Left ventricle myocardium inferior (tissue), 1 donor: ENCODE measurements at regions not wholly inside any gene's neighbourhood (a gene's known extent, or its start where the extent isn't known, plus 50 kb on each side); places are given as distances from the start of the nearest gene placed in this dataset.

Experiments used
- DNase-seq: peaks from one replicate; pipeline ENCODE4 v3.0.0-alpha.2; 2020
- H3K27ac ChIP-seq: fragments of 200-600 bp; replicated peaks from 2 replicates; pipeline ENCODE4 v1.8.0; 2021
- H3K27me3 ChIP-seq: fragments of 200-600 bp; 2 replicates; pipeline ENCODE4 v1.8.0; 2021; ENCODE audit warnings: low read depth
- H3K36me3 ChIP-seq: fragments of 200-600 bp; 2 replicates; pipeline ENCODE4 v1.8.0; 2021
- H3K4me1 ChIP-seq: fragments of 200-600 bp; 2 replicates; pipeline ENCODE4 v1.8.0; 2021
- H3K4me3 ChIP-seq: fragments of 200-600 bp; 2 replicates; pipeline ENCODE4 v1.8.0; 2021; ENCODE audit warnings: mild to moderate bottlenecking, moderate library complexity
- H3K9me3 ChIP-seq: fragments of 200-600 bp; replicated peaks from 2 replicates; pipeline ENCODE4 v1.8.0; 2021
- intact Hi-C: fragments of 100-400 bp; cut with micrococcal nuclease; formaldehyde crosslinking; loops from one replicate; pipeline ENCODE4 v1.11.0; 2022
- TF ChIP-seq, protein P1 (sequence below): fragments of 200-600 bp; IDR thresholded peaks from 2 replicates; pipeline ENCODE4 v1.8.0; 2021; ENCODE audit warnings: antibody characterized with exemption, mild to moderate bottlenecking, borderline replicate concordance
- donor health status: DM: no; HTN: yes; CAD: no; lungs with severe emphysema.

DNA sequence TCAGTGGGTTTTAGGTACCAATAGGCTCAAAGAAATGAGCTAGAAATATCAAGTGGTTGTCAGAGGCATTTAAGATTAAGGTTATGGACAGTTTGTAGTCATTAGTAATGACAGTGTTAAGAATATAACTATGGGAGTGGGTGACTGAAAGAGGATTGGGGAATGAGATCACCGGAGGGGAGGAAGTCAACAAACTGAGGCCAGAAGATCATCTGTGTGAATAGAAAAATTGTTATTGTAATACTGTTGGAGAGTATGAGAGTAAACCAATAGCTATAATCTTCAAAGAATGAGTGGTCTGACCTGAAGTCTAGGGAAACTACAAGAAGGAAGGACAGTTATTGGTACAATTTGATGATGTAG lies 197.1 kb downstream of the TANC2 start:
- intact Hi-C loops = no loop called here
- no peaks in the 10 kb centered on the region for H3K36me3 ChIP-seq
- DNase-seq = no peak
- TF ChIP-seq, protein P1, sequence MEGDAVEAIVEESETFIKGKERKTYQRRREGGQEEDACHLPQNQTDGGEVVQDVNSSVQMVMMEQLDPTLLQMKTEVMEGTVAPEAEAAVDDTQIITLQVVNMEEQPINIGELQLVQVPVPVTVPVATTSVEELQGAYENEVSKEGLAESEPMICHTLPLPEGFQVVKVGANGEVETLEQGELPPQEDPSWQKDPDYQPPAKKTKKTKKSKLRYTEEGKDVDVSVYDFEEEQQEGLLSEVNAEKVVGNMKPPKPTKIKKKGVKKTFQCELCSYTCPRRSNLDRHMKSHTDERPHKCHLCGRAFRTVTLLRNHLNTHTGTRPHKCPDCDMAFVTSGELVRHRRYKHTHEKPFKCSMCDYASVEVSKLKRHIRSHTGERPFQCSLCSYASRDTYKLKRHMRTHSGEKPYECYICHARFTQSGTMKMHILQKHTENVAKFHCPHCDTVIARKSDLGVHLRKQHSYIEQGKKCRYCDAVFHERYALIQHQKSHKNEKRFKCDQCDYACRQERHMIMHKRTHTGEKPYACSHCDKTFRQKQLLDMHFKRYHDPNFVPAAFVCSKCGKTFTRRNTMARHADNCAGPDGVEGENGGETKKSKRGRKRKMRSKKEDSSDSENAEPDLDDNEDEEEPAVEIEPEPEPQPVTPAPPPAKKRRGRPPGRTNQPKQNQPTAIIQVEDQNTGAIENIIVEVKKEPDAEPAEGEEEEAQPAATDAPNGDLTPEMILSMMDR = no peak
- H3K4me3 ChIP-seq = no peak overlapping the region
- no peaks in the 10 kb centered on the region for H3K9me3 ChIP-seq
- no peak overlapping the region for H3K27ac ChIP-seq
- H3K4me1 ChIP-seq = no peaks in the 10 kb centered on the region
- no peaks in the 10 kb centered on the region for H3K27me3 ChIP-seq

DNA sequence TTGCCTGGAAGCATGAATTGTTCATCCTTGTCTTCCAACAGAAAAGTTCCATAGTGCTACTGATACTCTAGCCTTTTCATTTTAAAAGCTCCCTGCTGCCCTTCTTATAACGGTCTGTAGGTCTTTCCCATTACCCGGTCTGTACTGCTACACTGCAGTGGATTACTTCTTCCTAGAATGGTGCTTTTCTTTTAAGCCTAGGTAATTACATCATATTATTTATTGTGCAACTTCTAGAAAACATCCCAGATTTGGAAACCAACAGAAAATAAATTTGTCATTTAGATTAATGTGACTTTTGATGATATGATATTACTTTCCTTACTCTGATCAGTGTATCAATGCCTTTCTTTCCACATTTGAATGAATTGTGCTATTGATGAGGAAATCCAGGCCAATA lies 199.4 kb downstream of the TANC2 start:
- DNase-seq = no peak
- H3K4me3 ChIP-seq = no peak overlapping the region
- no peaks in the 10 kb centered on the region for H3K9me3 ChIP-seq
- H3K4me1 ChIP-seq = no peaks in the 10 kb centered on the region
- H3K27me3 ChIP-seq = no peaks in the 10 kb centered on the region
- intact Hi-C loops = no loop called here
- H3K36me3 ChIP-seq = no peaks in the 10 kb centered on the region
- TF ChIP-seq, protein P1 = no peak
- no peak overlapping the region for H3K27ac ChIP-seq

DNA sequence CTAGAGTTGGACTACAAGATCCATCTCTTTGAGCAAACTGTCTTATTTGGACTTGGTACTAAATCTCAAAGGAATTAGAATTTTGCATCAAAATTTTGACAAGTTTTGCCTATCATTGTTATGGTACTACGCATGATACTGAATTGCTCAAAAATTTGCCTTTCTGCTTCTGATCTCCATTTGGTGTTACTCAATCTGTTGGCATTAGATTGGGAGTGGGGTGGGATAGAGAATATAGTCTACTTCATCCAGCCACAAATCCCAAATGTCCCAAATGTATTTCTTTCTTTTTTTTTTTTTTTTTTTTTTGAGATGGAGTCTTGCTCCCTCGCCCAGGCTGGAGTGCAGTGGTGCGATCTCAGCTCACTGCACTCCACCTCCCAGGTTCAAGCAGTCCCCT lies 204.8 kb downstream of the TANC2 start:
- peaks cover 7% of the 10 kb centered on the region for H3K9me3 ChIP-seq
- no peak overlapping the region for H3K27ac ChIP-seq
- no peaks in the 10 kb centered on the region for H3K36me3 ChIP-seq
- H3K27me3 ChIP-seq = no peaks in the 10 kb centered on the region
- no peaks in the 10 kb centered on the region for H3K4me1 ChIP-seq
- no peak overlapping the region for H3K4me3 ChIP-seq
- no peak for DNase-seq
- intact Hi-C loops = no loop called here
- TF ChIP-seq, protein P1 = no peak

DNA sequence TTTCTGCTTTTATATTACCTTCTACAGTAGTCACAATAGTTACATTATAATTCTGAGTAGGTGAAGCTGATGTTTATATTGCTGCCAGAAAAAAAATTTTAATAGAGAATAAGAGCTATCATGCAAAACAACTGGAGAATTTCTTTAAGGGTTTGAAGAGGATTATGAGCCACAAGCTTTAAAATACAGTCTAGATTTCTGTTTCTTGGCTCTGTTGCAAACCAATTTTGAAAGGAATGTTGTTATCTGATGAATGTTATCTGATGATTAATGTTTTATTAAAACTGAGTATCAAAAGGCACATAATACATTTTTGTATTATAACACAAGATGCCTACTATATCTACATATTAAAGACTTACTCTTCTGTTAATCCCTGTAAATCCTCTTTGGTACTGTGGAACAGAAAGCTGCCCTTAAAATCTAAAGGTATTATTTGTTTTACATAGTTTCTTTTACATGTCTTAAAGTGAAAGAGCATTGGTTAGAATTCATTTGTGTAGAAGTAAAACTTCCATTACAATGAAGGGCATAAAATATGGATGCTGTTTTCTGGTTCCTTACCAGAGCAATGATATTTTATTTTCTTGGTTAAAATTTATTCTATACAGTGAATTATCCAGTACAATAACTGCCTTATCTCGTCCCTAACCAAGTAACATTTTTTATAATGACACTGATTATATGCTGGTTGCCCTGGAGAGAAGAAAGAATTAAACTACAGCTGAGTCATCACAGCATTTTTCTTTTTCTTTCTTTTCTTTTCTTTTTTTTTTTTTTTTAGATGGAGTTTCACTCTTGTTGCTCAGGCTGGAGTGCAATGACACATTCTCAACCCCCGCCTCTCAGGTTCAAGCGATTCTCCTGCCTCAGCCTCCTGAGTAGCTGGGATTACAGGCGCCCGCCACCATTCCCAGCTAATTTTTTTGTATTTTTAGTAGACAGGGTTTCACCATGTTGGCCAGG lies 205.7 kb downstream of the TANC2 start:
- Histone ChIP-seq H3K27ac (no peak overlapping the region), H3K9me3 (peaks cover 12% of the 10 kb centered on the region), H3K4me1 (no peaks in the 10 kb centered on the region), H3K36me3 (no peaks in the 10 kb centered on the region), H3K27me3 (no peaks in the 10 kb centered on the region), H3K4me3 (no peak overlapping the region)
- no peak for DNase-seq
- intact Hi-C loops = no loop called here
- TF ChIP-seq, protein P1 = no peak

DNA sequence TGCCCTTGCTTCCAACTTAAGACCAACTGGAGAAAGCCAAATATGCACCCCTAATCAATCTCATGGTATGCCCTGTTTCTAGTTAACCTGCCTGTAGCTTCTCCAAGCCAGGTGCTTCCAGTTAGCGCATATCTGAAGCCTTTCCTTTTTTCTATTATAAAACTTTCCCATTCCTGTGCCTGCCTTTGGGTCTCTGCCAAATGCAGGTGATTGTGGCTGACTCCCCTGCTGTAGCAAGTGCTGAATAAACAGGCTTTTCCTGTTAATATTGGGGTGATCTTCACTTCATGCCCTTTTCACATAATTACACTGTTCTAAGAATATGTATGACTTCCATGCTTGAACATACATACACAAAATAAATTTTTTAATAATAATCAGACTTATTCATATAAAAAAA lies 207.4 kb downstream of the TANC2 start:
- TF ChIP-seq, protein P1 = no peak
- H3K4me3 ChIP-seq = no peak overlapping the region
- no peaks in the 10 kb centered on the region for H3K36me3 ChIP-seq
- DNase-seq = no peak
- no peaks in the 10 kb centered on the region for H3K4me1 ChIP-seq
- intact Hi-C loops = no loop called here
- no peak overlapping the region for H3K27ac ChIP-seq
- H3K27me3 ChIP-seq = no peaks in the 10 kb centered on the region
- H3K9me3 ChIP-seq = peaks cover 12% of the 10 kb centered on the region
